ENCODE measurements at regions not wholly inside any gene's neighbourhood (a gene's known extent, or its start where the extent isn't known, plus 50 kb on each side); places are given as distances from the start of the nearest gene placed in this dataset.

- H3K9me3 ChIP-seq (ENCODE audit: insufficient read depth, low read length): no peaks in the 10 kb centered on the region
- no peak overlapping the region for H3K27ac ChIP-seq (ENCODE audit: low read length)
- H3K9ac ChIP-seq (ENCODE audit: low read length): no peak overlapping the region
- H3K36me3 ChIP-seq (replicated peaks; ENCODE audit: low read depth, low read length): no peaks in the 10 kb centered on the region
- H2AFZ ChIP-seq (ENCODE audit: low read depth, low read length): no peak overlapping the region
- TF ChIP-seq CTCF (IDR thresholded peaks at IDR 0.05; ENCODE audit: low read depth, low read length) (no peak), EZH2phosphoT487 (IDR thresholded peaks at IDR 0.05; ENCODE audit: low read depth) (no peak)
- no peaks in the 10 kb centered on the region for H3K4me1 ChIP-seq (ENCODE audit: low read length)
- H3K27me3 ChIP-seq (ENCODE audit: low read depth, low read length): no peaks in the 10 kb centered on the region
- no peaks in the 10 kb centered on the region for H4K20me1 ChIP-seq (ENCODE audit: insufficient read depth, low read length)
- H3K79me2 ChIP-seq (ENCODE audit: low read length): no peaks in the 10 kb centered on the region
- H3K4me2 ChIP-seq (ENCODE audit: low read length): no peak overlapping the region
- H3K4me3 ChIP-seq (ENCODE audit: low read length): no peak overlapping the region
Measured at GRCh38 chr9:86764671-86765343, 182.5 kb downstream of the GAS1 start.

GRCh38 chr9:86764221-86764624 is 183.1 kb downstream of the GAS1 start:
- TF ChIP-seq CTCF (IDR thresholded peaks at IDR 0.05; ENCODE audit: low read depth, low read length) (no peak), EZH2phosphoT487 (IDR thresholded peaks at IDR 0.05; ENCODE audit: low read depth) (no peak)
- H3K9me3 ChIP-seq (ENCODE audit: insufficient read depth, low read length): no peaks in the 10 kb centered on the region

GRCh38 chr9:86763791-86764190 is 183.5 kb downstream of the GAS1 start:
- Histone ChIP-seq H4K20me1 (ENCODE audit: insufficient read depth, low read length) (no peaks in the 10 kb centered on the region), H3K27me3 (ENCODE audit: low read depth, low read length) (no peaks in the 10 kb centered on the region), H2AFZ (ENCODE audit: low read depth, low read length) (no peak overlapping the region), H3K4me2 (ENCODE audit: low read length) (no peak overlapping the region), H3K27ac (ENCODE audit: low read length) (no peak overlapping the region), H3K9me3 (ENCODE audit: insufficient read depth, low read length) (no peaks in the 10 kb centered on the region), H3K9ac (ENCODE audit: low read length) (no peak overlapping the region), H3K36me3 (replicated peaks; ENCODE audit: low read depth, low read length) (no peaks in the 10 kb centered on the region), H3K4me3 (ENCODE audit: low read length) (no peak overlapping the region), H3K4me1 (ENCODE audit: low read length) (no peaks in the 10 kb centered on the region), H3K79me2 (ENCODE audit: low read length) (no peaks in the 10 kb centered on the region)
- TF ChIP-seq EZH2phosphoT487 (IDR thresholded peaks at IDR 0.05; ENCODE audit: low read depth) (no peak), CTCF (IDR thresholded peaks at IDR 0.05; ENCODE audit: low read depth, low read length) (no peak)

More at GRCh38 chr9:86764221-86764624, 183.1 kb downstream of the GAS1 start:
- H3K4me1 ChIP-seq (ENCODE audit: low read length): no peaks in the 10 kb centered on the region
- H3K9ac ChIP-seq (ENCODE audit: low read length): no peak overlapping the region
- H3K27ac ChIP-seq (ENCODE audit: low read length): no peak overlapping the region
- no peaks in the 10 kb centered on the region for H3K36me3 ChIP-seq (replicated peaks; ENCODE audit: low read depth, low read length)
- no peaks in the 10 kb centered on the region for H3K27me3 ChIP-seq (ENCODE audit: low read depth, low read length)
- H2AFZ ChIP-seq (ENCODE audit: low read depth, low read length): no peak overlapping the region
- H3K4me2 ChIP-seq (ENCODE audit: low read length): no peak overlapping the region
- H3K4me3 ChIP-seq (ENCODE audit: low read length): no peak overlapping the region
- no peaks in the 10 kb centered on the region for H3K79me2 ChIP-seq (ENCODE audit: low read length)
- H4K20me1 ChIP-seq (ENCODE audit: insufficient read depth, low read length): no peaks in the 10 kb centered on the region

GRCh38 chr9:86757382-86757720 is 190.0 kb downstream of the GAS1 start:
- no peak overlapping the region for H3K4me2 ChIP-seq (ENCODE audit: low read length)
- H3K36me3 ChIP-seq (replicated peaks; ENCODE audit: low read depth, low read length): no peaks in the 10 kb centered on the region
- H3K9me3 ChIP-seq (ENCODE audit: insufficient read depth, low read length): no peaks in the 10 kb centered on the region
- H3K27me3 ChIP-seq (ENCODE audit: low read depth, low read length): no peaks in the 10 kb centered on the region
- no peaks in the 10 kb centered on the region for H3K79me2 ChIP-seq (ENCODE audit: low read length)
- no peaks in the 10 kb centered on the region for H3K4me1 ChIP-seq (ENCODE audit: low read length)
- TF ChIP-seq EZH2phosphoT487 (IDR thresholded peaks at IDR 0.05; ENCODE audit: low read depth): no peak
- no peak for TF ChIP-seq CTCF (IDR thresholded peaks at IDR 0.05; ENCODE audit: low read depth, low read length)
- H3K9ac ChIP-seq (ENCODE audit: low read length): no peak overlapping the region
- H3K27ac ChIP-seq (ENCODE audit: low read length): no peak overlapping the region
- no peak overlapping the region for H3K4me3 ChIP-seq (ENCODE audit: low read length)
- no peak overlapping the region for H2AFZ ChIP-seq (ENCODE audit: low read depth, low read length)
- no peaks in the 10 kb centered on the region for H4K20me1 ChIP-seq (ENCODE audit: insufficient read depth, low read length)
